ENCODE measurements at regions not wholly inside any gene's neighbourhood (a gene's known extent, or its start where the extent isn't known, plus 50 kb on each side); places are given as distances from the start of the nearest gene placed in this dataset.

- Histone ChIP-seq H3K27me3 (no peaks in the 10 kb centered on the region), H3K36me3 (no peaks in the 10 kb centered on the region), H3K4me1 (no peaks in the 10 kb centered on the region), H3K27ac (no peak overlapping the region), H3K4me3 (no peak overlapping the region), H3K9me3 (no peaks in the 10 kb centered on the region)
- DNase-seq (ENCODE audit: extremely low spot score in 2 of 2): no peak
- no peak for TF ChIP-seq POLR2A (IDR thresholded peaks at IDR 0.05)
- TF ChIP-seq POLR2AphosphoS5 (IDR thresholded peaks at IDR 0.05; ENCODE audit: insufficient read depth in 1 of 2, low read depth in 1 of 2): no peak
- no peak for TF ChIP-seq CTCF (IDR thresholded peaks at IDR 0.05)
- intact Hi-C loops (cut with DNase I): no loop called here
These were observed 66.2 kb upstream of the CDK13 start for GRCh38 chr7:39883812-39884390.

GRCh38 chr7:39888171-39888853 lies 61.7 kb upstream of the CDK13 start:
- H3K4me1 ChIP-seq: no peaks in the 10 kb centered on the region
- no peak for DNase-seq (ENCODE audit: extremely low spot score in 2 of 2)
- TF ChIP-seq CTCF (IDR thresholded peaks at IDR 0.05): no peak
- TF ChIP-seq POLR2A (IDR thresholded peaks at IDR 0.05): no peak
- no peak for TF ChIP-seq POLR2AphosphoS5 (IDR thresholded peaks at IDR 0.05; ENCODE audit: insufficient read depth in 1 of 2, low read depth in 1 of 2)
- H3K27ac ChIP-seq: no peak overlapping the region
- no peaks in the 10 kb centered on the region for H3K9me3 ChIP-seq
- no peaks in the 10 kb centered on the region for H3K36me3 ChIP-seq
- H3K4me3 ChIP-seq: no peak overlapping the region
- no peaks in the 10 kb centered on the region for H3K27me3 ChIP-seq
- intact Hi-C loops (cut with DNase I): no loop called here

- no peak for TF ChIP-seq CTCF (IDR thresholded peaks at IDR 0.05)
- TF ChIP-seq POLR2AphosphoS5 (IDR thresholded peaks at IDR 0.05; ENCODE audit: insufficient read depth in 1 of 2, low read depth in 1 of 2): no peak
- TF ChIP-seq POLR2A (IDR thresholded peaks at IDR 0.05): no peak
- Histone ChIP-seq H3K36me3 (no peaks in the 10 kb centered on the region), H3K4me3 (no peak overlapping the region), H3K27me3 (no peaks in the 10 kb centered on the region), H3K9me3 (no peaks in the 10 kb centered on the region), H3K27ac (no peak overlapping the region), H3K4me1 (no peaks in the 10 kb centered on the region)
- DNase-seq (ENCODE audit: extremely low spot score in 2 of 2): no peak
- intact Hi-C loops (cut with DNase I): loop anchor here (10.0 kb wide), 1 partner anchor 164 kb away; no protein-coding TSS in a partner anchor
These were observed 59.6 kb upstream of the CDK13 start for GRCh38 chr7:39890411-39890810.

GRCh38 chr7:39891894-39892293 lies 58.2 kb upstream of the CDK13 start:
- intact Hi-C loops (cut with DNase I): loop anchor here (10.0 kb wide), 1 partner anchor 163 kb away; no protein-coding TSS in a partner anchor
- no peaks in the 10 kb centered on the region for H3K36me3 ChIP-seq
- H3K27me3 ChIP-seq: no peaks in the 10 kb centered on the region
- no peaks in the 10 kb centered on the region for H3K9me3 ChIP-seq
- no peaks in the 10 kb centered on the region for H3K4me1 ChIP-seq
- DNase-seq (ENCODE audit: extremely low spot score in 2 of 2): no peak
- no peak overlapping the region for H3K4me3 ChIP-seq
- H3K27ac ChIP-seq: no peak overlapping the region
- TF ChIP-seq POLR2AphosphoS5 (IDR thresholded peaks at IDR 0.05; ENCODE audit: insufficient read depth in 1 of 2, low read depth in 1 of 2): no peak
- no peak for TF ChIP-seq CTCF (IDR thresholded peaks at IDR 0.05)
- no peak for TF ChIP-seq POLR2A (IDR thresholded peaks at IDR 0.05)

GRCh38 chr7:39892361-39892760 lies 57.7 kb upstream of the CDK13 start:
- intact Hi-C loops (cut with DNase I): loop anchor here (10.0 kb wide), 1 partner anchor 162 kb away; no protein-coding TSS in a partner anchor
- no peak for TF ChIP-seq POLR2AphosphoS5 (IDR thresholded peaks at IDR 0.05; ENCODE audit: insufficient read depth in 1 of 2, low read depth in 1 of 2)
- no peak for TF ChIP-seq CTCF (IDR thresholded peaks at IDR 0.05)
- TF ChIP-seq POLR2A (IDR thresholded peaks at IDR 0.05): no peak
- H3K27me3 ChIP-seq: no peaks in the 10 kb centered on the region
- H3K9me3 ChIP-seq: no peaks in the 10 kb centered on the region
- no peaks in the 10 kb centered on the region for H3K36me3 ChIP-seq
- H3K4me3 ChIP-seq: no peak overlapping the region
- H3K27ac ChIP-seq: no peak overlapping the region
- no peak for DNase-seq (ENCODE audit: extremely low spot score in 2 of 2)
- H3K4me1 ChIP-seq: no peaks in the 10 kb centered on the region

All from vagina (tissue), 2 donors.